Mesenchymal stem cell (in vitro differentiated cells and primary cell): ENCODE measurements at regions not wholly inside any gene's neighbourhood (a gene's known extent, or its start where the extent isn't known, plus 50 kb on each side); places are given as distances from the start of the nearest gene placed in this dataset.

Experiments used
- DNase-seq: peaks from one replicate; pipeline ENCODE4 v3.0.0-alpha.2; 2013
- H2AFZ ChIP-seq: one replicate; pipeline ENCODE4 v1.6.1; 2013; ENCODE audit warnings: low read depth, mild to moderate bottlenecking, control low read depth, inconsistent platforms, low read length, moderate library complexity
- H2AK5ac ChIP-seq: 2 replicates; pipeline ENCODE4 v1.6.1; 2013; ENCODE audit warnings: low read length, moderate library complexity, mild to moderate bottlenecking, inconsistent platforms; ENCODE audit not compliant: severe bottlenecking
- H2BK120ac ChIP-seq: one replicate; pipeline ENCODE4 v1.6.1; 2013; ENCODE audit warnings: low read depth, mild to moderate bottlenecking, inconsistent platforms, low read length, moderate library complexity
- H2BK12ac ChIP-seq, 2 experiments: one replicate each; pipeline ENCODE4 v1.6.1; 2013; ENCODE audit warnings: inconsistent platforms in 2 of 2, low read length in 2 of 2, mild to moderate bottlenecking in 2 of 2, moderate library complexity in 2 of 2, control low read depth in 1 of 2
- H2BK15ac ChIP-seq: one replicate; pipeline ENCODE4 v1.6.1; 2013; ENCODE audit warnings: mild to moderate bottlenecking, low read depth, inconsistent platforms; ENCODE audit not compliant: poor library complexity, severe bottlenecking
- H2BK5ac ChIP-seq: 2 replicates; pipeline ENCODE4 v1.6.1; 2013; ENCODE audit warnings: low read depth, mild to moderate bottlenecking, low read length, control low read depth, inconsistent platforms; ENCODE audit not compliant: poor library complexity, severe bottlenecking
- H3K14ac ChIP-seq, 2 experiments: one replicate each; pipeline ENCODE4 v1.6.1; 2013; ENCODE audit warnings: inconsistent platforms in 2 of 2, low read length in 2 of 2, control low read depth in 1 of 2, mild to moderate bottlenecking in 1 of 2, moderate library complexity in 1 of 2
- H3K18ac ChIP-seq, 2 experiments: one replicate each; pipeline ENCODE4 v1.6.1; 2013; ENCODE audit warnings: inconsistent platforms in 2 of 2, low read length in 2 of 2, control low read depth in 1 of 2, low read depth in 1 of 2, mild to moderate bottlenecking in 1 of 2
- H3K23ac ChIP-seq, 2 experiments: one replicate each; pipeline ENCODE4 v1.6.1; 2013; ENCODE audit warnings: inconsistent platforms in 2 of 2, low read length in 2 of 2, mild to moderate bottlenecking in 2 of 2, moderate library complexity in 2 of 2, control low read depth in 1 of 2
- H3K27ac ChIP-seq: 2 replicates; pipeline ENCODE4 v1.5.1; 2013; ENCODE audit warnings: mild to moderate bottlenecking, moderate library complexity, low read length, control low read depth, inconsistent platforms; ENCODE audit not compliant: poor library complexity, severe bottlenecking
- H3K27me3 ChIP-seq, 2 experiments: 2 replicates each; pipeline versions ENCODE4 v1.6.1 to v1.7.0; 2013; ENCODE audit warnings: low read length in 2 of 2, mild to moderate bottlenecking in 2 of 2, moderate library complexity in 2 of 2, control low read depth in 1 of 2, inconsistent platforms in 1 of 2; ENCODE audit not compliant: control insufficient read depth in 1 of 2, insufficient read depth in 1 of 2
- H3K36me3 ChIP-seq, 2 experiments: 2 replicates each; pipeline versions ENCODE4 v1.6.1 to v1.7.0; 2013; ENCODE audit warnings: low read length in 2 of 2, control low read depth in 1 of 2, inconsistent platforms in 1 of 2, low read depth in 1 of 2, mild to moderate bottlenecking in 1 of 2; ENCODE audit not compliant: insufficient read depth in 2 of 2, control insufficient read depth in 1 of 2
- H3K4ac ChIP-seq, 2 experiments: one replicate each; pipeline ENCODE4 v1.6.1; 2013; ENCODE audit warnings: inconsistent platforms in 2 of 2, low read length in 2 of 2, mild to moderate bottlenecking in 2 of 2, moderate library complexity in 2 of 2, control low read depth in 1 of 2, low read depth in 1 of 2
- H3K4me1 ChIP-seq: 2 replicates; pipeline ENCODE4 v1.6.1; 2013; ENCODE audit warnings: low read depth, low read length, control low read depth; ENCODE audit not compliant: control insufficient read depth, insufficient read depth
- H3K4me2 ChIP-seq: 2 replicates; pipeline ENCODE4 v1.6.1; 2013; ENCODE audit warnings: low read length, mild to moderate bottlenecking, inconsistent platforms; ENCODE audit not compliant: poor library complexity, severe bottlenecking
- H3K4me3 ChIP-seq, 2 experiments: 2 replicates each; pipeline versions ENCODE4 v1.5.1 to v1.7.0; 2013; ENCODE audit warnings: low read length in 2 of 2, mild to moderate bottlenecking in 2 of 2, control low read depth in 1 of 2, low read depth in 1 of 2; ENCODE audit not compliant: insufficient read depth in 1 of 2
- H3K79me1 ChIP-seq: replicated peaks from 2 replicates; pipeline ENCODE4 v1.6.1; 2013; ENCODE audit warnings: mild to moderate bottlenecking, control low read depth, low read length, inconsistent platforms; ENCODE audit not compliant: poor library complexity, severe bottlenecking
- H3K9ac ChIP-seq: 2 replicates; pipeline ENCODE4 v1.7.0; 2013; ENCODE audit warnings: mild to moderate bottlenecking, low read length, moderate library complexity
- H3K9me3 ChIP-seq: 2 replicates; pipeline ENCODE4 v1.7.0; 2013; ENCODE audit warnings: mild to moderate bottlenecking, low read length; ENCODE audit not compliant: control insufficient read depth
- H4K8ac ChIP-seq: one replicate; pipeline ENCODE4 v1.6.1; 2013; ENCODE audit warnings: inconsistent platforms, mild to moderate bottlenecking, low read length, moderate library complexity
- H4K91ac ChIP-seq: one replicate; pipeline ENCODE4 v1.6.1; 2013; ENCODE audit warnings: mild to moderate bottlenecking, low read length, inconsistent platforms
- WGBS: methylation state at CpG from one replicate; pipeline ENCODE4 v1.1.7; 2013; ENCODE audit warnings: mixed read lengths; 5-methylcytosine and 5-hydroxymethylcytosine counted together

DNA sequence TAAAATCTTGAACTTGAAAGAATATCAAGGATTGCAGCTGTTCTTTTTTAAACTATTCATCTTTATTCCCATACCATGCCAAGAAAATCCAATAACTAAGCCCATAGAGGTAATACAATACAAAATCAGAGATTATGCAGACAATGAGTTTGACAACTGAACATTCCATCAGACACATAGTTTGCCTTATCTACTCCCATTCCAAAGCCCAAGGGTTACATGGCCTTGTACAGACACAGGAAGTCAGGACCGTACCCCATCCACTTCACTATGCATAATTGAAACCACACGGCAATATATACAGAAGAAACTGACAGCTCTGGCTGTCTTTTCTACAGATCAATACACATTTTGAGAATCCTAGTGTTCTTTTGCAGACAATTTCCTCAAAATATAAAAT, 181.3 kb downstream of the TMX3 start:
- H3K27ac ChIP-seq: no peak overlapping the region
- no peak overlapping the region for H2BK5ac ChIP-seq
- H2BK120ac ChIP-seq: no peak overlapping the region
- H3K4me3 ChIP-seq: no peak overlapping the region
- peak; percentile 31 for DNase-seq
- H3K27me3 ChIP-seq: no peaks in the 10 kb centered on the region
- no peak overlapping the region for H4K91ac ChIP-seq
- no peak overlapping the region for H3K14ac ChIP-seq
- no peaks in the 10 kb centered on the region for H3K79me1 ChIP-seq
- H2AFZ ChIP-seq: no peak overlapping the region
- no peaks in the 10 kb centered on the region for H3K36me3 ChIP-seq
- H4K8ac ChIP-seq: no peak overlapping the region
- H2BK15ac ChIP-seq: no peak overlapping the region
- H2AK5ac ChIP-seq: no peak overlapping the region
- H3K4ac ChIP-seq: no peak overlapping the region
- WGBS: 14% methylated on average over 2 of the region's 2 CpGs
- no peaks in the 10 kb centered on the region for H3K9me3 ChIP-seq
- H3K4me2 ChIP-seq: no peak overlapping the region
- no peak overlapping the region for H3K18ac ChIP-seq
- H3K4me1 ChIP-seq: no peaks in the 10 kb centered on the region
- H2BK12ac ChIP-seq: no peak overlapping the region
- no peak overlapping the region for H3K9ac ChIP-seq
- no peak overlapping the region for H3K23ac ChIP-seq

DNA sequence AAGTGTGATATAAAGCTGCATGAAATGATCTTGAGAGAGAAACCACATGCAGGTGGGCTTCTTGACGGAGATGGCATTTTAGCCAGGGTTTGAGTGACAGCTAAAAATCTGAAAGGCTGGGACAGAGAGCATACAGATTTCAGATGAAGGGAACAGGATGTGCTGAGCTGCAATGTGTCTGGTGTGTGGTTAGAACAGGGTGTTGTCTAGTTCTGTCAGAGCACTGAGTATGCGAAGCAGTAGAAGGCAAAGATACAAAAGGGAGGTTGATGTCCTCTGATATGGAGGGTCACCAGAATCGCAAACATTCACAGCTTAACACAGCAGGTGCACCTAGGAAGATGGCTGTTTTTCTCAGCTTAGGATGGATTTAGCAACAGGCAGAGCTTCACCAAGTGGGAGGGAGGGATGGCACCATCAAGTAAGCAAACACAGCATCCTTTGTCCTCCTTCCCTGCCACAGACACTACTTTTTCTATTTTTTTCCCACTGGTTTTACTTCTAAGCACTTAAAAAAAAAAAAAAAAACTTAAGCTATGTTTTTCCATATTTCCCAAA, 182.5 kb downstream of the TMX3 start:
- peak overlapping the region in 1 of 2 experiments; percentile 16 for H3K18ac ChIP-seq
- H2BK120ac ChIP-seq: peak overlapping the region; percentile 34
- H3K23ac ChIP-seq: no peak overlapping the region
- H3K27ac ChIP-seq: no peak overlapping the region
- no peak overlapping the region for H2AK5ac ChIP-seq
- no peak overlapping the region for H2BK15ac ChIP-seq
- H3K4ac ChIP-seq: no peak overlapping the region
- peak overlapping the region in 1 of 2 experiments; percentile 29 for H2BK12ac ChIP-seq
- H4K91ac ChIP-seq: no peak overlapping the region
- H3K36me3 ChIP-seq: no peaks in the 10 kb centered on the region
- no peak overlapping the region for H3K4me3 ChIP-seq
- no peaks in the 10 kb centered on the region for H3K9me3 ChIP-seq
- H2BK5ac ChIP-seq: no peak overlapping the region
- no peak overlapping the region for H3K9ac ChIP-seq
- H4K8ac ChIP-seq: peak overlapping the region; percentile 19
- no peaks in the 10 kb centered on the region for H3K4me1 ChIP-seq
- DNase-seq: no peak
- WGBS: 97% methylated on average over 3 of the region's 3 CpGs
- H3K4me2 ChIP-seq: no peak overlapping the region
- no peak overlapping the region for H3K14ac ChIP-seq
- no peaks in the 10 kb centered on the region for H3K27me3 ChIP-seq
- H2AFZ ChIP-seq: no peak overlapping the region
- H3K79me1 ChIP-seq: no peaks in the 10 kb centered on the region

- Histone ChIP-seq H3K4me3 (no peak overlapping the region), H2BK5ac (no peak overlapping the region), H2BK12ac (no peak overlapping the region), H3K27ac (no peak overlapping the region), H2BK15ac (no peak overlapping the region), H2AK5ac (no peak overlapping the region), H4K8ac (no peak overlapping the region), H3K23ac (no peak overlapping the region), H3K27me3 (no peaks in the 10 kb centered on the region), H3K4me1 (no peaks in the 10 kb centered on the region), H2AFZ (no peak overlapping the region), H3K18ac (no peak overlapping the region), H3K9ac (no peak overlapping the region), H3K36me3 (no peaks in the 10 kb centered on the region), H3K4me2 (no peak overlapping the region), H3K9me3 (no peaks in the 10 kb centered on the region), H3K4ac (no peak overlapping the region), H3K14ac (no peak overlapping the region), H4K91ac (no peak overlapping the region), H3K79me1 (no peaks in the 10 kb centered on the region), H2BK120ac (no peak overlapping the region)
- no peak for DNase-seq
- WGBS: 100% methylated on average over 1 of the region's 2 CpGs
Observed at GRCh38 chr18:68525091-68525490, 189.8 kb downstream of the TMX3 start.

- Histone ChIP-seq H3K27me3 (no peaks in the 10 kb centered on the region), H3K4ac (no peak overlapping the region), H3K18ac (no peak overlapping the region), H3K23ac (no peak overlapping the region), H3K4me2 (no peak overlapping the region), H3K9ac (no peak overlapping the region), H3K9me3 (no peaks in the 10 kb centered on the region), H2BK12ac (no peak overlapping the region), H2BK120ac (no peak overlapping the region), H2AFZ (no peak overlapping the region), H2AK5ac (no peak overlapping the region), H4K91ac (no peak overlapping the region), H3K4me3 (no peak overlapping the region), H3K14ac (no peak overlapping the region), H3K27ac (no peak overlapping the region), H2BK15ac (no peak overlapping the region), H4K8ac (no peak overlapping the region), H2BK5ac (no peak overlapping the region), H3K79me1 (no peaks in the 10 kb centered on the region), H3K4me1 (peaks cover 1% of the 10 kb centered on the region), H3K36me3 (no peaks in the 10 kb centered on the region)
- DNase-seq: peak; percentile 9
- WGBS: 95% methylated on average over 3 of the region's 6 CpGs
Observed at GRCh38 chr18:68520406-68521075, 194.4 kb downstream of the TMX3 start.
